WTC11 (cell line): ENCODE measurements at regions not wholly inside any gene's neighbourhood (a gene's known extent, or its start where the extent isn't known, plus 50 kb on each side); places are given as distances from the start of the nearest gene placed in this dataset.

ENCODE experiments used
- ATAC-seq: fragments of 200-7000 bp; cut with Tn5 transposase; 2 replicates; pipeline ENCODE4 v1.10.0; 2021; ENCODE audit warnings: mild to moderate bottlenecking, moderate library complexity
- CTCF ChIA-PET: fragments of 300-600 bp; sonication (Branson Sonifier 250); formaldehyde crosslinking; loops from one replicate; lab custom pipeline; 2021; ENCODE audit warnings: antibody characterized with exemption; lab: Charles Lee
- POLR2A ChIA-PET: fragments of 350-600 bp; sonication (Branson Sonifier 250); formaldehyde crosslinking; loops from one replicate; lab custom pipeline; 2021; ENCODE audit warnings: antibody characterized with exemption; lab: Charles Lee
- DNase-seq: peaks from one replicate; pipeline ENCODE4 v3.0.0; 2021; ENCODE audit warnings: low spot score
- H3K27ac Mint-ChIP-seq: 2 replicates; pipeline ENCODE4 v1.8.0; 2021; ENCODE audit warnings: mixed read lengths
- H3K27me3 Mint-ChIP-seq: 2 replicates; pipeline ENCODE4 v1.8.0; 2021; ENCODE audit warnings: low read depth, mild to moderate bottlenecking, moderate library complexity, mixed read lengths
- H3K36me3 Mint-ChIP-seq: 2 replicates; pipeline ENCODE4 v1.8.0; 2021; ENCODE audit warnings: mixed read lengths
- H3K4me1 Mint-ChIP-seq: 2 replicates; pipeline ENCODE4 v1.8.0; 2022; ENCODE audit warnings: mixed read lengths
- H3K4me3 Mint-ChIP-seq: 2 replicates; pipeline ENCODE4 v1.8.0; 2021; ENCODE audit warnings: mild to moderate bottlenecking, moderate library complexity, mixed read lengths
- H3K9me3 Mint-ChIP-seq: 2 replicates; pipeline ENCODE4 v1.8.0; 2021; ENCODE audit warnings: mixed read lengths
- ATF2 ChIP-seq: sonication (generic); formaldehyde crosslinking; IDR thresholded peaks from 2 replicates; pipeline ENCODE4 v1.8.1; 2022; ENCODE audit warnings: low read depth, missing genetic modification reagents, borderline replicate concordance
- ATF3 ChIP-seq: sonication (generic); formaldehyde crosslinking; conservative IDR thresholded peaks from 2 replicates; pipeline ENCODE4 v1.8.1; 2022; ENCODE audit warnings: mild to moderate bottlenecking, missing genetic modification reagents
- ELF4 ChIP-seq: sonication (generic); formaldehyde crosslinking; IDR thresholded peaks from 2 replicates; pipeline ENCODE4 v1.8.1; 2022; ENCODE audit warnings: low read depth, mild to moderate bottlenecking, moderate library complexity, missing genetic modification reagents
- EMX1 ChIP-seq: fragments of 250-450 bp; sonication (Bioruptor Pico); IDR thresholded peaks from 2 replicates; pipeline ENCODE4 v1.8.0; 2021; ENCODE audit warnings: mild to moderate bottlenecking
- FOXK1 ChIP-seq: sonication (generic); formaldehyde crosslinking; IDR thresholded peaks from 2 replicates; pipeline ENCODE4 v1.8.0; 2022; ENCODE audit warnings: mild to moderate bottlenecking, moderate library complexity, missing genetic modification reagents
- GABPB1 ChIP-seq: sonication (generic); formaldehyde crosslinking; IDR thresholded peaks from 2 replicates; pipeline ENCODE4 v1.8.1; 2023; ENCODE audit warnings: mild to moderate bottlenecking, missing genetic modification reagents
- GRHL2 ChIP-seq: fragments of 250-450 bp; sonication (Bioruptor Pico); IDR thresholded peaks from 2 replicates; pipeline ENCODE4 v1.8.0; 2022; ENCODE audit warnings: mild to moderate bottlenecking, moderate library complexity; ENCODE audit not compliant: insufficient replicate concordance, severe bottlenecking
- GTF2I ChIP-seq: fragments of 250-450 bp; sonication (Bioruptor Pico); conservative IDR thresholded peaks from 2 replicates; pipeline ENCODE4 v1.4.0; 2021; ENCODE audit warnings: mild to moderate bottlenecking
- IRF2 ChIP-seq: sonication (generic); formaldehyde crosslinking; IDR thresholded peaks from 2 replicates; pipeline ENCODE4 v1.8.0; 2022; ENCODE audit warnings: low read depth, missing genetic modification reagents, borderline replicate concordance
- KAT7 ChIP-seq: sonication (generic); formaldehyde crosslinking; IDR thresholded peaks from 2 replicates; pipeline ENCODE4 v1.8.1; 2023; ENCODE audit warnings: missing genetic modification reagents, mild to moderate bottlenecking, borderline replicate concordance
- MLX ChIP-seq: sonication (generic); formaldehyde crosslinking; IDR thresholded peaks from 2 replicates; pipeline ENCODE4 v1.8.1; 2023; ENCODE audit warnings: mild to moderate bottlenecking, missing genetic modification reagents, moderate library complexity
- NR3C1 ChIP-seq: sonication (generic); formaldehyde crosslinking; conservative IDR thresholded peaks from 2 replicates; pipeline ENCODE4 v1.8.1; 2023; ENCODE audit warnings: low read depth, mild to moderate bottlenecking, missing genetic modification reagents
- ZNF138 ChIP-seq: sonication (generic); formaldehyde crosslinking; conservative IDR thresholded peaks from 2 replicates; pipeline ENCODE4 v1.8.1; 2022; ENCODE audit warnings: mild to moderate bottlenecking, moderate library complexity, missing genetic modification reagents
- ZNF219 ChIP-seq: sonication (generic); formaldehyde crosslinking; IDR thresholded peaks from 2 replicates; pipeline ENCODE4 v1.8.0; 2023; ENCODE audit warnings: missing genetic modification reagents, mild to moderate bottlenecking, borderline replicate concordance
- ZNF281 ChIP-seq: sonication (generic); formaldehyde crosslinking; IDR thresholded peaks from 2 replicates; pipeline ENCODE4 v1.8.0; 2023; ENCODE audit warnings: mild to moderate bottlenecking, missing genetic modification reagents
- ZSCAN18 ChIP-seq: fragments of 250-450 bp; sonication (Bioruptor Pico); IDR thresholded peaks from 2 replicates; pipeline ENCODE4 v2.1.2; 2022; ENCODE audit warnings: mild to moderate bottlenecking, moderate library complexity
- TF ChIP-seq, protein P1 (sequence below): fragments of 250-450 bp; sonication (Bioruptor Pico); IDR thresholded peaks from 2 replicates; pipeline ENCODE4 v1.9.0; 2021; ENCODE audit warnings: mild to moderate bottlenecking
- TF ChIP-seq, protein P2 (sequence below): sonication (generic); formaldehyde crosslinking; IDR thresholded peaks from 2 replicates; pipeline ENCODE4 v1.8.0; 2022; ENCODE audit warnings: mild to moderate bottlenecking, missing genetic modification reagents
- TF ChIP-seq, protein P3 (sequence below): sonication (generic); formaldehyde crosslinking; IDR thresholded peaks from 2 replicates; pipeline ENCODE4 v1.8.1; 2023; ENCODE audit warnings: mild to moderate bottlenecking, missing genetic modification reagents, borderline replicate concordance
- TF ChIP-seq, protein P4 (sequence below): fragments of 250-450 bp; sonication (Bioruptor Pico); IDR thresholded peaks from 2 replicates; pipeline ENCODE4 v1.8.0; 2021; ENCODE audit warnings: mild to moderate bottlenecking

- ATAC-seq = no peak
- TF ChIP-seq ZNF281 (no peak), GTF2I (CRISPR knock-in tag) (no peak), ELF4 (CRISPR knock-in tag) (no peak), NR3C1 (CRISPR knock-in tag) (no peak), GABPB1 (CRISPR knock-in tag) (no peak), IRF2 (CRISPR knock-in tag) (no peak), ATF2 (no peak), MLX (CRISPR knock-in tag) (no peak), FOXK1 (CRISPR knock-in tag) (no peak), ZSCAN18 (CRISPR knock-in tag) (no peak), ATF3 (CRISPR knock-in tag) (no peak), KAT7 (CRISPR knock-in tag) (no peak), ZNF219 (CRISPR knock-in tag) (no peak), ZNF138 (CRISPR knock-in tag) (no peak), EMX1 (CRISPR knock-in tag) (no peak), GRHL2 (no peak)
- TF ChIP-seq, protein P1, sequence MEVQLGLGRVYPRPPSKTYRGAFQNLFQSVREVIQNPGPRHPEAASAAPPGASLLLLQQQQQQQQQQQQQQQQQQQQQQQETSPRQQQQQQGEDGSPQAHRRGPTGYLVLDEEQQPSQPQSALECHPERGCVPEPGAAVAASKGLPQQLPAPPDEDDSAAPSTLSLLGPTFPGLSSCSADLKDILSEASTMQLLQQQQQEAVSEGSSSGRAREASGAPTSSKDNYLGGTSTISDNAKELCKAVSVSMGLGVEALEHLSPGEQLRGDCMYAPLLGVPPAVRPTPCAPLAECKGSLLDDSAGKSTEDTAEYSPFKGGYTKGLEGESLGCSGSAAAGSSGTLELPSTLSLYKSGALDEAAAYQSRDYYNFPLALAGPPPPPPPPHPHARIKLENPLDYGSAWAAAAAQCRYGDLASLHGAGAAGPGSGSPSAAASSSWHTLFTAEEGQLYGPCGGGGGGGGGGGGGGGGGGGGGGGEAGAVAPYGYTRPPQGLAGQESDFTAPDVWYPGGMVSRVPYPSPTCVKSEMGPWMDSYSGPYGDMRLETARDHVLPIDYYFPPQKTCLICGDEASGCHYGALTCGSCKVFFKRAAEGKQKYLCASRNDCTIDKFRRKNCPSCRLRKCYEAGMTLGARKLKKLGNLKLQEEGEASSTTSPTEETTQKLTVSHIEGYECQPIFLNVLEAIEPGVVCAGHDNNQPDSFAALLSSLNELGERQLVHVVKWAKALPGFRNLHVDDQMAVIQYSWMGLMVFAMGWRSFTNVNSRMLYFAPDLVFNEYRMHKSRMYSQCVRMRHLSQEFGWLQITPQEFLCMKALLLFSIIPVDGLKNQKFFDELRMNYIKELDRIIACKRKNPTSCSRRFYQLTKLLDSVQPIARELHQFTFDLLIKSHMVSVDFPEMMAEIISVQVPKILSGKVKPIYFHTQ = no peak
- TF ChIP-seq, protein P2, sequence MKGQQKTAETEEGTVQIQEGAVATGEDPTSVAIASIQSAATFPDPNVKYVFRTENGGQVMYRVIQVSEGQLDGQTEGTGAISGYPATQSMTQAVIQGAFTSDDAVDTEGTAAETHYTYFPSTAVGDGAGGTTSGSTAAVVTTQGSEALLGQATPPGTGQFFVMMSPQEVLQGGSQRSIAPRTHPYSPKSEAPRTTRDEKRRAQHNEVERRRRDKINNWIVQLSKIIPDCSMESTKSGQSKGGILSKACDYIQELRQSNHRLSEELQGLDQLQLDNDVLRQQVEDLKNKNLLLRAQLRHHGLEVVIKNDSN (CRISPR knock-in tag) = no peak
- TF ChIP-seq, protein P3, sequence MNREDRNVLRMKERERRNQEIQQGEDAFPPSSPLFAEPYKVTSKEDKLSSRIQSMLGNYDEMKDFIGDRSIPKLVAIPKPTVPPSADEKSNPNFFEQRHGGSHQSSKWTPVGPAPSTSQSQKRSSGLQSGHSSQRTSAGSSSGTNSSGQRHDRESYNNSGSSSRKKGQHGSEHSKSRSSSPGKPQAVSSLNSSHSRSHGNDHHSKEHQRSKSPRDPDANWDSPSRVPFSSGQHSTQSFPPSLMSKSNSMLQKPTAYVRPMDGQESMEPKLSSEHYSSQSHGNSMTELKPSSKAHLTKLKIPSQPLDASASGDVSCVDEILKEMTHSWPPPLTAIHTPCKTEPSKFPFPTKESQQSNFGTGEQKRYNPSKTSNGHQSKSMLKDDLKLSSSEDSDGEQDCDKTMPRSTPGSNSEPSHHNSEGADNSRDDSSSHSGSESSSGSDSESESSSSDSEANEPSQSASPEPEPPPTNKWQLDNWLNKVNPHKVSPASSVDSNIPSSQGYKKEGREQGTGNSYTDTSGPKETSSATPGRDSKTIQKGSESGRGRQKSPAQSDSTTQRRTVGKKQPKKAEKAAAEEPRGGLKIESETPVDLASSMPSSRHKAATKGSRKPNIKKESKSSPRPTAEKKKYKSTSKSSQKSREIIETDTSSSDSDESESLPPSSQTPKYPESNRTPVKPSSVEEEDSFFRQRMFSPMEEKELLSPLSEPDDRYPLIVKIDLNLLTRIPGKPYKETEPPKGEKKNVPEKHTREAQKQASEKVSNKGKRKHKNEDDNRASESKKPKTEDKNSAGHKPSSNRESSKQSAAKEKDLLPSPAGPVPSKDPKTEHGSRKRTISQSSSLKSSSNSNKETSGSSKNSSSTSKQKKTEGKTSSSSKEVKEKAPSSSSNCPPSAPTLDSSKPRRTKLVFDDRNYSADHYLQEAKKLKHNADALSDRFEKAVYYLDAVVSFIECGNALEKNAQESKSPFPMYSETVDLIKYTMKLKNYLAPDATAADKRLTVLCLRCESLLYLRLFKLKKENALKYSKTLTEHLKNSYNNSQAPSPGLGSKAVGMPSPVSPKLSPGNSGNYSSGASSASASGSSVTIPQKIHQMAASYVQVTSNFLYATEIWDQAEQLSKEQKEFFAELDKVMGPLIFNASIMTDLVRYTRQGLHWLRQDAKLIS (CRISPR knock-in tag) = no peak
- TF ChIP-seq, protein P4, sequence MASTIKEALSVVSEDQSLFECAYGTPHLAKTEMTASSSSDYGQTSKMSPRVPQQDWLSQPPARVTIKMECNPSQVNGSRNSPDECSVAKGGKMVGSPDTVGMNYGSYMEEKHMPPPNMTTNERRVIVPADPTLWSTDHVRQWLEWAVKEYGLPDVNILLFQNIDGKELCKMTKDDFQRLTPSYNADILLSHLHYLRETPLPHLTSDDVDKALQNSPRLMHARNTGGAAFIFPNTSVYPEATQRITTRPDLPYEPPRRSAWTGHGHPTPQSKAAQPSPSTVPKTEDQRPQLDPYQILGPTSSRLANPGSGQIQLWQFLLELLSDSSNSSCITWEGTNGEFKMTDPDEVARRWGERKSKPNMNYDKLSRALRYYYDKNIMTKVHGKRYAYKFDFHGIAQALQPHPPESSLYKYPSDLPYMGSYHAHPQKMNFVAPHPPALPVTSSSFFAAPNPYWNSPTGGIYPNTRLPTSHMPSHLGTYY (CRISPR knock-in tag) = no peak
- H3K27ac Mint-ChIP-seq = no peak overlapping the region
- no peaks in the 10 kb centered on the region for H3K9me3 Mint-ChIP-seq
- ChIA-PET CTCF (no interaction called here), POLR2A (interaction anchor here (1.0 kb wide), 1 partner anchor 51 kb away, joined by 3 read pairs; no protein-coding TSS in a partner anchor)
- H3K4me1 Mint-ChIP-seq = peaks cover 7% of the 10 kb centered on the region
- no peak overlapping the region for H3K4me3 Mint-ChIP-seq
- H3K27me3 Mint-ChIP-seq = peaks cover 4% of the 10 kb centered on the region
- H3K36me3 Mint-ChIP-seq = no peaks in the 10 kb centered on the region
- no peak for DNase-seq
Observed at GRCh38 chr3:194194757-194195085, 58.8 kb downstream of the HES1 start.
